K562 (cell line): ENCODE measurements at regions not wholly inside any gene's neighbourhood (a gene's known extent, or its start where the extent isn't known, plus 50 kb on each side); places are given as distances from the start of the nearest gene placed in this dataset.

Experiments
- ATAC-seq: fragments of 200-7000 bp; cut with Tn5 transposase; 3 replicates; pipeline ENCODE4 v1.9.1; 2020; ENCODE audit warnings: moderate library complexity
- BruUV-seq: library from RNA; stranded (reverse); fragments of 400-500 nt; replicated peaks from 2 replicates; lab custom pipeline; 2021; lab: Mats Ljungman, UMichigan
- CTCF ChIA-PET: fragments of 300-600 bp; formaldehyde crosslinking; extraction: SDS; loops from one replicate; lab custom pipeline; 2021; ENCODE audit warnings: low intra/inter-chr PET ratio; lab: Yijun Ruan, JAX
- POLR2A ChIA-PET: fragments of 300-600, 350-650 bp; sonication (Branson Sonifier 250); formaldehyde crosslinking; extraction: SDS; loops from one replicate; lab custom pipeline; 2021; ENCODE audit warnings: antibody characterized with exemption, inconsistent platforms; lab: Yijun Ruan, JAX
- DNase-seq, 4 experiments: peaks; one replicate each; pipeline versions ENCODE4 v3.0.0 to v3.0.0-alpha.2; 2011 to 2018; ENCODE audit warnings: low spot score in 3 of 4, mixed read lengths in 3 of 4; ENCODE audit errors: extremely low read depth in 1 of 4
- FAIRE-seq: peaks from 2 replicates; lab custom pipeline; 2011; peaks lifted over from hg19 to GRCh38; lab: Jason Lieb, UNC
- H2AFZ ChIP-seq: 2 replicates; pipeline ENCODE4 v1.6.0; 2011; ENCODE audit warnings: low read depth, low read length, control low read depth, inconsistent platforms
- H3K27ac ChIP-seq: fragments of 200-600 bp; 3 replicates; pipeline ENCODE4 v1.8.0; 2011; ENCODE audit warnings: low read depth, mild to moderate bottlenecking, control low read depth, inconsistent platforms, low read length, moderate library complexity, mixed read lengths; ENCODE audit errors: extremely low read depth
- H3K27me3 ChIP-seq, 2 experiments: fragments of 300-600 bp in 1 of 2; 2 replicates in 1 of 2; 3 replicates in 1 of 2; pipeline versions ENCODE4 v1.6.0 to v1.8.0; 2011; ENCODE audit warnings: inconsistent platforms in 2 of 2, low read length in 2 of 2, mild to moderate bottlenecking in 1 of 2, mixed read lengths in 1 of 2, moderate library complexity in 1 of 2; ENCODE audit not compliant: control insufficient read depth in 2 of 2, insufficient read depth in 2 of 2
- H3K36me3 ChIP-seq: fragments of 300-600 bp; 3 replicates; pipeline ENCODE4 v1.8.0; 2011; ENCODE audit warnings: mild to moderate bottlenecking, low read length, inconsistent platforms; ENCODE audit not compliant: control insufficient read depth, insufficient read depth
- H3K4me1 ChIP-seq, 2 experiments: fragments of 200-600 bp in 1 of 2; replicated peaks in 1 of 2; 2 replicates in 1 of 2; 3 replicates in 1 of 2; pipeline versions ENCODE4 v1.5.1 to v1.8.0; 2011; ENCODE audit warnings: inconsistent platforms in 2 of 2, low read length in 2 of 2, mild to moderate bottlenecking in 1 of 2, mixed read lengths in 1 of 2, moderate library complexity in 1 of 2; ENCODE audit not compliant: control insufficient read depth in 2 of 2, insufficient read depth in 2 of 2
- H3K4me2 ChIP-seq: 2 replicates; pipeline ENCODE4 v1.6.1; 2011; ENCODE audit warnings: low read length, control low read depth, inconsistent platforms, mixed read lengths; ENCODE audit not compliant: insufficient read depth
- H3K4me3 ChIP-seq: fragments of 200-600 bp; sonication (generic), shearing (Covaris generic); 2 replicates; pipeline ENCODE4 v1.5.1; 2016; ENCODE audit warnings: control low read depth, inconsistent platforms
- H3K79me2 ChIP-seq: fragments of 200-600 bp; 3 replicates; pipeline ENCODE4 v1.8.0; 2011; ENCODE audit warnings: low read length, inconsistent platforms; ENCODE audit not compliant: control insufficient read depth, insufficient read depth
- H3K9ac ChIP-seq, 2 experiments: 2 replicates each; pipeline versions ENCODE4 v1.6.0 to v1.6.1; 2011; ENCODE audit warnings: low read depth in 2 of 2, low read length in 2 of 2, control low read depth in 1 of 2, inconsistent platforms in 1 of 2, mild to moderate bottlenecking in 1 of 2, mixed read lengths in 1 of 2; ENCODE audit not compliant: insufficient read depth in 1 of 2
- H3K9me1 ChIP-seq: one replicate; pipeline ENCODE4 v1.6.0; 2011; ENCODE audit warnings: inconsistent platforms, mild to moderate bottlenecking, low read length, moderate library complexity; ENCODE audit not compliant: control insufficient read depth, insufficient read depth
- H3K9me3 ChIP-seq: replicated peaks from 2 replicates; pipeline ENCODE4 v1.5.1; 2011; ENCODE audit warnings: low read depth, low read length, inconsistent platforms; ENCODE audit not compliant: control insufficient read depth, insufficient read depth
- H4K20me1 ChIP-seq: replicated peaks from 2 replicates; pipeline ENCODE4 v1.6.1; 2011; ENCODE audit warnings: low read length, inconsistent platforms, mixed read lengths; ENCODE audit not compliant: control insufficient read depth, insufficient read depth
- ARID3A ChIP-seq: IDR thresholded peaks from 2 replicates; pipeline ENCODE4 v1.6.1; 2012; ENCODE audit warnings: low read depth, low read length, improper control_type of control experiment, borderline replicate concordance
- BCL6 ChIP-seq: fragments of 250-450 bp; sonication (Bioruptor Pico); IDR thresholded peaks from 2 replicates; pipeline ENCODE4 v1.4.0; 2020
- C11orf30 ChIP-seq: fragments of 450-650 bp; IDR thresholded peaks from 2 replicates; pipeline ENCODE4 v1.6.1; 2016; ENCODE audit warnings: low read depth, mild to moderate bottlenecking
- CBX2 ChIP-seq: fragments of 200-600 bp; sonication (generic); IDR thresholded peaks from one replicate; pipeline ENCODE4 v1.6.1; 2012; ENCODE audit warnings: mild to moderate bottlenecking, low read length, inconsistent platforms; ENCODE audit not compliant: insufficient read depth, poor library complexity, severe bottlenecking
- HNRNPUL1 ChIP-seq: fragments of 200-400 bp; formaldehyde crosslinking; IDR thresholded peaks from 2 replicates; pipeline ENCODE4 v1.6.1; 2017; ENCODE audit warnings: low read length
- JUNB ChIP-seq: fragments of 450-650 bp; formaldehyde crosslinking; conservative IDR thresholded peaks from 2 replicates; pipeline ENCODE4 v1.4.0; 2020; ENCODE audit warnings: mild to moderate bottlenecking
- PATZ1 ChIP-seq: fragments of 250-450 bp; sonication (Bioruptor Pico); IDR thresholded peaks from 2 replicates; pipeline ENCODE4 v1.5.0; 2020; ENCODE audit warnings: mild to moderate bottlenecking, borderline replicate concordance
- TAL1 ChIP-seq: fragments of 450-650 bp; IDR thresholded peaks from 2 replicates; pipeline ENCODE4 v1.6.1; 2016; ENCODE audit warnings: mild to moderate bottlenecking
- TBL1XR1 ChIP-seq, 2 experiments: IDR thresholded peaks; 2 replicates each; pipeline ENCODE4 v1.6.1; 2012; ENCODE audit warnings: improper control_type of control experiment in 2 of 2, low read length in 2 of 2, mild to moderate bottlenecking in 1 of 2
- VEZF1 ChIP-seq: fragments of 200-800 bp; sonication (Bioruptor generic); IDR thresholded peaks from 2 replicates; pipeline ENCODE4 v1.6.1; 2017; ENCODE audit warnings: missing genetic modification characterization, missing compliant biosample characterization
- WGBS: fragments of 100-300 bp; shearing (Covaris generic); methylation state at CpG from one replicate; pipeline ENCODE4 v1.1.6; 2016; ENCODE audit warnings: low coverage, mixed read lengths; ENCODE audit not compliant: insufficient coverage; ENCODE audit errors: missing lambda C conversion rate; 5-methylcytosine and 5-hydroxymethylcytosine counted together
- in situ Hi-C: fragments of 300-500 bp; cut with MboI; formaldehyde crosslinking; loops from 4 replicates; pipeline ENCODE4 v1.15.0; 2018; ENCODE audit warnings: inconsistent platforms, mixed read lengths
- intact Hi-C: fragments of 100-400 bp; cut with micrococcal nuclease; formaldehyde crosslinking; loops from 2 replicates; pipeline ENCODE4 v1.14.2; 2022

GRCh38 chr7:1364068-1364905 lies 95.0 kb downstream of the MICALL2 start:
- TF ChIP-seq C11orf30 = no peak
- TF ChIP-seq TAL1 = no peak
- no peak for TF ChIP-seq JUNB (CRISPR knock-in tag)
- TF ChIP-seq ARID3A = no peak
- no peak for TF ChIP-seq VEZF1
- TF ChIP-seq HNRNPUL1 = no peak
- TF ChIP-seq PATZ1 (CRISPR knock-in tag) = no peak
- TF ChIP-seq TBL1XR1 (IDR thresholded peaks at IDR 0.05; ENCODE audit: low read length in 2 of 2) = no peak
- no peak for TF ChIP-seq CBX2
- no peak for TF ChIP-seq BCL6 (CRISPR knock-in tag)
- Histone ChIP-seq H3K4me3 (no peak overlapping the region), H3K4me1 (peaks cover 0 to 21% of the 10 kb centered on the region in 2 experiments; a peak in 3 of 5 replicates), H4K20me1 (no peaks in the 10 kb centered on the region; the same call in 1 of the 2 replicates), H3K27me3 (peaks cover 19 to 76% of the 10 kb centered on the region in 2 experiments; a peak in 4 of 5 replicates), H3K9me3 (no peaks in the 10 kb centered on the region; the same call in 1 of the 2 replicates), H3K36me3 (no peaks in the 10 kb centered on the region), H3K4me2 (no peak overlapping the region), H2AFZ (no peak overlapping the region), H3K9ac (no peak overlapping the region), H3K79me2 (no peaks in the 10 kb centered on the region), H3K27ac (no peak overlapping the region), H3K9me1 (no peaks in the 10 kb centered on the region)
- no peak for DNase-seq
- CTCF ChIA-PET = no interaction called here
- POLR2A ChIA-PET = interaction anchor here (0.7 kb wide), 1 partner anchor 19 kb away, joined by 3 read pairs; no protein-coding TSS in a partner anchor
- 3% methylated on average over 31 of the region's 36 CpGs for WGBS
- FAIRE-seq = no peak
- no peak for ATAC-seq
- no TSS peak for BruUV-seq
- in situ Hi-C loops = no loop called here
- intact Hi-C loops = loop anchor here (10.0 kb wide), 1 partner anchor 139 kb away; no protein-coding TSS in a partner anchor
